Glomerular endothelial cell (primary cell): ENCODE measurements at regions not wholly inside any gene's neighbourhood (a gene's known extent, or its start where the extent isn't known, plus 50 kb on each side); places are given as distances from the start of the nearest gene placed in this dataset.
"Not testable (repeated sequence)": the region's sequence is repeated elsewhere in the genome, so short reads cannot be mapped to it uniquely, and the experiment has no call there.

Experiments used
- DNase-seq: peaks from one replicate; pipeline ENCODE4 v3.0.0-alpha.2; 2011; ENCODE audit warnings: low read depth, low spot score; ENCODE audit errors: extremely low read depth

DNA sequence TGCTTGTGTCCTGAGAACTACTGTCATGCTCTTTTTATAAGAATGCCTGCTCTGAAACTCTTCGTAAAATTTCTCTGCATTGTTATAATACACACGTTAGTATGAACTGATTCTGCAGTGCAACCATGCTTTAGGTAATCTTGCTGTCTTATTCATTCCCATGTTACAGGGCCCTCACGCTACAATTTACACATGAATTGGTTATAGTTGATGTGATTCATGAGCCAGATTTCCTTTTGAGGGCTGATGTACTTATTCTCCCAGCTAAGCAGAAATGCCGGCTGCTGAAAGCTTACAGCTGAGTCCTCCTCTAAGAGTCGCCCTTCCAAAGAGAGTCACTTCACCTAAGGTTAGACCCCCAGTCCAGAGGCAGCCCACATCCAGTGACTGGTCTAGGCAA is 233.5 kb upstream of the PCSK5 start:
- no peak for DNase-seq

DNA sequence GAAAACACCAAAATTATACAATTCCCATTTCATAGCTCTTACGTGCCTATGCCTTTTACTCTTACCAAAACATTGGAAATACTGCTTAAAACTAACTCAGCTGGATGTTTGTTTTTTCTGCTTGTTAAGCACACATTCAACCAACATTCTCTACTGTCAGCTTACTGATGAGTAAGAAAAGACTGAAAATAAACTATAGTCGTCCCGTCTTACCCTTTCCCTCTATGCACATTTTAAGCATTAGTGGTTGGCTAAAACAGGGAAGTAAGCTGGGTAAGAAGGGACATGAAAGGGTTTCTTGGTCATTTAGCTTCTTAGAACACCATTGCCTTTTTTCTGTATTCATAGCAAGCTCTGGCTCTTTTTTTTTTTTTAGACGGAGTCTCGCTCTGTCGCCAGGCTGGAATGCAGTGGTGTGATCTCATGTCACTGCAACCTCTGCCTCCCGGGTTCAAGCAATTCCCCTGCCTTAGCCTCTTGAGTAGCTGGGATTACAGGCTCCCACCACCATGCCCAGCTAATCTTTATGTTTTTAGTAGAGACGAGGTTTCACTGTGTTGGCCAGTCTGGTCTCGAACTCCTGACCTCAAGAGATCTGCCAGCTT is 232.1 kb upstream of the PCSK5 start:
- no peak for DNase-seq

DNA sequence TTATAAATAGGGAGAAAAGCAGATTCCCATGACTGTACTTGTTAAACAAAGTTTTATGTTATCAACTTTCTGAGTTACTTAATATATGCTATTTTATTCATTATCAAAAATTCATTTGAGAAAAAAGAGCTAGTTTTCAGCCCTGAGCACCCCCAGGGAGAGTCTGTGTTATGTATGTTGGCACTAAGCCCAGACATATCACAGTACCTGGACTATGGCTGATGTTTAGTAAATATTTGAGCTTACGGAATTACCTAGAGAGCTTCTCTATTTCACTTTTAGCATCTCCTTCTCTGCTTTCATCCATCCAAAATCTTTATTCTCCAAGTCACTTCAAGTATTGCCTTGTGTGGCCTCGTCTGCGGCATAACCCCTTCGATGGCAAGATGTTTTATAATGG is 225.9 kb upstream of the PCSK5 start:
- DNase-seq, result no peak

DNA sequence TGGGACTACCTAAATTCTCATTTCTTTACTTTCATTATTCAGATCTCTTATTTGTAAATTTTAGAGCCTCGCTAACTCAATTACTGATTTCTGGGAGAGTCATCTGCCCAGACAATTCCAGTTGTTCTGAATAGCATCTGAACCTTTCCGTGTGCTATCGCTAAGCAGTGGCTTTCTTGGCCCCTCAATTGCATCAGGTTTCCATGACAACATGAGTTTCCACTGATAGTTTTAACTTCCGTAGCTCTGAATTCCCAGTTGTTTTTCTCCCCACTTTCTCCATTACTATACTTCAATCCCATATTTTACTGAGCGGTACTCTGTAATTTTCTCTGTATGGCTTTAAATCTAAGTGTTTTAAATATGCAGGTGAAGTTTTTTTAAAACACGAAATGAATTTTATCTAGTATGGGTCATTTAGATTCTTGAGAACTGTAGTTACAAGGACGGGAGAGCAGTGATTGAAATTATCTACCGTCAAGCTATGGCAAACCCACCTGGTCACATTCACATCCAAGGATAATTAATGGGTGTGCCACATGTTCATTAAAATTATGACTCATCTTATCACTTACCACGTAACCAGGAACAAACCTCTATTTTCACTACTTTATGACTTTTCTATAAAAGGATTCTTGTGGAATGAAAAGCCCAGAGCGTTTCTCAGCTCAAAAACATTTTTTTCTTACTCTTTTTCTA is 223.5 kb upstream of the PCSK5 start:
- no peak for DNase-seq

GRCh38 chr9:75669721-75670120 is 220.8 kb upstream of the PCSK5 start:
- DNase-seq, result no peak

DNA sequence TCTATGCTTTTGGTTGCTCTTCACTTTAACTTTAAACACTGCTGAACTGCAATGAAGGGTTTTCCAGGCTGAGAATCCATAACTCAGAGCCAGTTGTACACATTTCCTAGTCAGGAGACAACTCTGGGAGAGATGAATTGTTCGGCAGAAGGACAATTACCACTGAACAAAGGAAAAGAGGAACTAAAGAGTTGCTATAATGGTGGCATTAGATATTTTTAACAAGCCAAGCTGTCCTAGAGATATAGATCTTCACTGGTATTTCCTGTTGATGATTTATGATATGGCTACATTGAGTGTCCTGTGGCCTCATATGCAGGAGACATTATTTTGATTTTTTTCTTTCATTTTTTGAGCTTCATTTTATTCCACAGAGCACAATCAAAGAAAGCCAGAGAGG is 219.1 kb upstream of the PCSK5 start:
- DNase-seq, result no peak

DNA sequence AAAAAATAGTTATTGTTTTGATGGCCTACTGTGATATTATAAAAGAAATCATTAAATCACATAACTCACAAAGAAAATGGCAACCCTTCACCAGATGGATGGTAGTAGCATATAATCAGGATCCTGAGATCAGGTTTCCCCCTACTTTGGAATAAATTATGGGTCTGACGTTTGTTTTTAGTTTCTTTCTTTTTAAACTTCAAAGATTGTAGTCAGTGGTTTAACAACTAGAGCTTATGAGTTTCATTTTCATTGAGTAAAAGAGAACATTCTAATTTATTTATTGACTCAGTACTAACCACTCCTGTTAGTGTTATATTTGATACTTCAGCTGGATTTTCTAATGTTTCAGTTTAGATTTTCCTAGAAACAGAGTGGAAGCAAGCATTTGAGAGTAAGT is 218.0 kb upstream of the PCSK5 start:
- no peak for DNase-seq

DNA sequence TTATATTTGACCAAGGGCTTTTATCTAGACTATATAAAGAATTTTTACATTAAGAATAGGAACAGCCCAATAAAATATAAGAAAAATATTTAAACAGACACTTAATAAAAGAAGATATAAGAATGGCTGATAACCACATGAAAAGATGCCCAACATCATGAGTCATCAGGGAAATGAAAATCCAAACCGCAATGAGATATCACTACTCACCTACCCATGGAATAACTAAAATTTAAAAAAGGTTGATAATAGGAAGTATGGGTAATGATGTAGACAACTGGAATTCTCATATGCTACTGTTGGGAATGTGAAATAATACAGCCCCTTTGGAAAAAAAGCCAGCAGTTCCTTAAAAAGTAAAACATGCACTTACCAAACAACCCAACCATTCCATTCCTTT is 206.9 kb upstream of the PCSK5 start:
- no peak for DNase-seq

- DNase-seq, result no peak
Observed at GRCh38 chr9:75685062-75685461, 205.4 kb upstream of the PCSK5 start.

- DNase-seq, result no peak
Observed at GRCh38 chr9:75687359-75687953, 203.0 kb upstream of the PCSK5 start.

DNA sequence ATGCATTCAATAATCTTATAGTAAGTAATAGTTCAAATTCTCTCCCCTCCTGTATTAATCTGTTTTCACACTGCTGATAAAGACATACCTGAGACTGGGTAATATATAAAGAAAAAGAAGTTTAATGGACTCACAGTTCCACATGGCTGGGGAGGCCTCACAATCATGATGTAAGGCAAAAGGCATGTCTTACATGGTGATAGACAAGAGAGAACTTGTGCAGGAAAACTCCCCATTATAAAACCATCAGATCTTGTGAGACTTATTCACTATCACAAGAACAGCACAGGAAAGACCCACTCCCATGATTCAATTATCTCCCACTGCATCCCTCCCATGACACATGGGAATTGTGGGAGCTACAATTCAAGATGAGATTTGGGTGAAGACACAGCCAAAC is 199.9 kb upstream of the PCSK5 start:
- DNase-seq, result not testable (repeated sequence)

DNA sequence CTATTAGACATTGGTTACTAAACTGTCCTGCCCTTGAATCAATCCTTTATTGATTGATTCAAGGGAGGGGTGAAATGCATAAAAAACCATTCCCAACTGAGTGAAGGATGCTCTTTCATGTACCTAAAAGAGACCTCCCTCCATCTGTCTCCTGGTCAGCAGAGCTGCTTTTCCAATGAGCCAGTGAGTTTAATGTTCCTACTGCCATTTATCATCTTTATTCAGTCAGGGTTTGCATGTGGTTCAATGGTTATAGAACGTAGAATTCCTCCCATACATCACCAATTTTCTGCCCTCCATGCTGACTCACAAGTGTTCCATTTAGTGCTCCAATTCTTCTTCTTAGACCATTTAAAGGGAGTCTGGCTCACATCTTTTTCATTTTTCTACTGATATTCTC is 199.1 kb upstream of the PCSK5 start:
- DNase-seq, result no peak

DNA sequence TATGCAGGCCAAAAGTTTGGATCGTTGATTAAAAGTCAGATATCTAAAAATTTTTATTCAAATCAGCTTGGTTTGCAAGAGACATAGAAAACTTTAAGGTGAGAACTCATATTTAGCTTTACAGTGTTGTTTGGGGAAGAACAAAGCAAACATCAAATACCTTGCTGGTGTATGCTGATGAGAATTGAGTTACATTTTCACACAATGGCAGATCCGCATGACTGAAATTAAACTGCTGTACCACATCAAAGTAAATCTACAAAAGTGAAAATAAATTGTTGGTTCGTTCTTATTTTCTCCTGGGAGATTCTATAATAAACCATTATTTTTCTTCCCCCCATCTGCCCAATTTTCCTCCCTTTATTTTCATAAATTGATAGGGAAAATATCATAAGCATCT is 198.2 kb upstream of the PCSK5 start:
- DNase-seq, result no peak

GRCh38 chr9:75695921-75696320 is 194.6 kb upstream of the PCSK5 start:
- no peak for DNase-seq

DNA sequence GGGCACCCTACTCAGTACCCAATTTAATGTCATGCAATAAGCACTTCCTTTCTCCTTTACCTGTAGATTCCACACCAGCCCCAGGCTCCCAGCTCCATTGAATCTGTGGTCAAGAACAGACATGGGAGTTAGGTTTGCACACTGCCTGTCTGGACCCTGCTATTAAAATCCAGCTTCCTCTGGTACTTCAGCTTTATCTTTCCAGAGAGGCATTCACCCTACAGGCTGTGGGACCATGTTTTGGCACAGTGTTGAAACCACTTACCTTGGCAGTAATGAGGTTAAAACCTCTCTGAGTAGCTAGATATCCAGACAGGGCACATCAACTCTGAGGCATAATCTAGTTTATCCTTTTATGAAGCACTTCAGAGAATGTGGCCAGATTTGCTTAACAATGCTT is 191.5 kb upstream of the PCSK5 start:
- DNase-seq, result no peak

DNA sequence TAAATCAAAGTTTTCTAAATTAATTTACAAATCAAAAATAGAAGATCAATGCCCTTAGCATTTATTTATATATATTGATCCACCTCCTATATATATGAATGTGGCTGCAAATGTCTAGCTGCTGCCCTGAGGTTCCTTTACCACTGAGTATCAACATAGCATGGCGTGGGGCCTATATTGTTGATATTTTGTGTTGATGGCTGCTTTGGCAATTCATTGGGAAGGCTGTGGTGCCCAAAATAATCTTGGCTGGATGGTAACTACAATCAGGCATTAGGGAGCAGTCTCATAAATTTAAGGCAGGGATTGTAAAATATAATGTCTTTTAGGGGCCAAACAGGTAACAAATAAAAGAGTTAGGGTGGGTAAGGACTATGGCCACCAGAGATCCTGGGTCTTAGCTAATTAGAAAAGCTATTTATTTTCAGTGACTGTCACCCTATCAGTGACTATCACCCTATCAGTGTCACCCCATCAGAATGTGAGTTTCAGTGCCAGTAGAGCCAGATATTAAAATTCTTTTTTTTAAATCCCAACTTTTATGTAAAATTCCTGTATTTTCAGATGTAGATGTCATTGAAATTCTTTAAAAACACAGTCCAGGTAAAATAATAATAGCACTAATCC is 190.7 kb upstream of the PCSK5 start:
- DNase-seq, result no peak

DNA sequence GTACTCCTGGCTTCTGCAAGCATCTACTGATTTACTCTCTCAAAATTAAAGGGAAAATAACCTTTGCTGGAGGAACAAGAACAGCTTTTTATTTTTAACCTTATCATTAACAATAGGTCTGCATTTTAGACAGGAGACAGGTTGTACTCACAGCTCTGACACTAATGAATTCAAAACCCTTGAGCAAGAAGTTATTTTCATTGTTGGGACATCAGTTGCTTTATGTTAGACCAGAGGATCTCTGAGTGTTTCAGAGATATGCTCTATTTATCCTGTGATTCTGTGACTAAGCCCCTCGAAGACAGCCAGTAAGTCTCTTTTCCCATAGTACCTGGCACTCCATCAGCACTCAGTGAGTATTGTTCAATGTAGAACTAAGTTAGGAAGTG is 190.2 kb upstream of the PCSK5 start:
- DNase-seq, result no peak

DNA sequence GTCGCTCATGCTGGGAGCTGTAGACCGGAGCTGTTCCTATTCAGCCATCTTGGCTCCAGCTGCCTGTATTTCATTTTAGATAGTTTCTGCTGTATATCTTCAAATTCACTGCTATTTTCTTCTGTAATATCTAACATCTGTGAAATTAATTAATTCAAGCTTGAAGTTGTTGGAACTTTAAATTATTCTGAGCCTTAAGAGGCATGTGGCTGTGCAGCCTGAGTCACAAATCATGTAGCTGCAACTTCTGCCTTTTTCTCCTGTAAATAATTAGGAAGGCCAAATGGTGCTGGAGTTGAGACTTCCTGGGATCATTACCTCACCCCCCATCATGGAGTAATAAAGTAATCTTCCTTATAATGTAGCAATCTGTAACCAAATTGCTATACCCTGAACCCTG is 183.3 kb upstream of the PCSK5 start:
- no peak for DNase-seq

DNA sequence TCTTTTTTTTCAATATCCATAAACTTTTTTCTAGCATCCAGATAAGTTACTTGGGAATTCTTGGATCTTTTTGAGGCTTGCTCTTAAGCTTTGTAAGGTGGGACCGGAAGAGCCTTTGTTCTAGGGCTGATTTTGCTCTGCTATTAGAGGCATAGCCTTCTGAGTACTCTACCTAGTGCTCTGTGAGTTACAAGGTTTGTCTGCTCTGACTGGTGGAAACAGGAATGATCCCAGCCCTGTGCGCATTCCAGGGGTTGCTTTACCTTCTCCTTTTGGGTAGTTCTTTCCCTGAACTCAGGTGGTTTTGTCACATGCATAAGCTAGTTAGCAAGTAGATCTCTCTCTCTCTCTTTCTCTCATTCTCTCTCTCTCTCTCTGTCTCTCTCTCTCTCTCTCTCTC is 180.8 kb upstream of the PCSK5 start:
- no peak for DNase-seq

DNA sequence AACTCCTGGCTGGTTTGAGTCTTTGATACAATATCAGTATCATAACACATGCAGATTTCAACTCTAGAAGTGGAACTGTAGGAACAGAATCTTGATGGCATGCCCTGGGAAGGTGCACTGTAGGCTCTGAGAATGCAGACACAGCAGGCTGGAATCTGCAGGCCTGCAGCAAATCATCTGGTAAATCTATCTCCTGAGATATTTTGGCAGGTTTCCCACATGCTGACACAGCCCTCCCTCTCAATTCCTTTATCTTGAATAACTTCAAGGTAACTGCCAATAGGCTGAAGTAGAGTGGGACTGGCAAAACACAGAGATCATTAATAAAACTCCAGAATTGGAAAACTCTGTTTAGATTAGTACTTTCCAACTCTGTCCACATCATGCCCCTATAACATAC is 177.8 kb upstream of the PCSK5 start:
- DNase-seq, result no peak

- no peak for DNase-seq
Observed at GRCh38 chr9:75713335-75713734, 177.1 kb upstream of the PCSK5 start.

- DNase-seq, result no peak
Observed at GRCh38 chr9:75715360-75715759, 175.1 kb upstream of the PCSK5 start.
